ENCODE measurements at regions not wholly inside any gene's neighbourhood (a gene's known extent, or its start where the extent isn't known, plus 50 kb on each side); places are given as distances from the start of the nearest gene placed in this dataset.

DNA sequence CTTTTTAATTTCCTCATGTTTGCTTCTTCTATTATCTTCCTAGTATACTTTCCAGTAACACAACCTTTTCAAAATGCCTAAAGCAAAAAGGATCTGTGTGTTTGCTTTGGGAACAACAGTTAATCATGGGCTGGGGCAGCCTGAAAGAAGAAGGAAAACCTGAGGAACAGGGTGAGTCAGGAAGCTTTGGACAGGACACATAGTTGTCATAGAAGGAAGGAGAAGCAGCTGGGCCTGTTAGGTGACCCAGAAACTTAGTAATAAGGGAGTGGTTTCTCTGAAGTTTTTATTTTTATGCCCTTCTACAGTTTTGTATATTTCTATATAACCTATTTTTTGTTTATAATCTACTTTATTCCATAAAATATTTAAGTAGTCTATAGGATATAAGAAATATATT, 61.4 kb downstream of the CD24 start:
- no peaks in the 10 kb centered on the region for H3K27me3 ChIP-seq (ENCODE audit: low read length)
- H3K27ac ChIP-seq (ENCODE audit: low read depth, low read length): no peak overlapping the region
- H3K36me3 ChIP-seq (ENCODE audit: low read length): no peaks in the 10 kb centered on the region
- no peaks in the 10 kb centered on the region for H3F3A ChIP-seq (ENCODE audit: insufficient read depth)
- no peak overlapping the region for H3K4me3 ChIP-seq (ENCODE audit: insufficient read depth, low read length, poor library complexity, severe bottlenecking)
- H4K20me1 ChIP-seq (ENCODE audit: low read depth, low read length): no peaks in the 10 kb centered on the region
- no peaks in the 10 kb centered on the region for H3K9me3 ChIP-seq (ENCODE audit: insufficient read depth, low read length)
- H3K9ac ChIP-seq (ENCODE audit: low read length): no peak overlapping the region
- no peaks in the 10 kb centered on the region for H3K9me2 ChIP-seq (replicated peaks; ENCODE audit: insufficient read depth, low read length)
- no peaks in the 10 kb centered on the region for H3K79me2 ChIP-seq (ENCODE audit: insufficient read depth, low read length)
- TF ChIP-seq, protein P1, sequence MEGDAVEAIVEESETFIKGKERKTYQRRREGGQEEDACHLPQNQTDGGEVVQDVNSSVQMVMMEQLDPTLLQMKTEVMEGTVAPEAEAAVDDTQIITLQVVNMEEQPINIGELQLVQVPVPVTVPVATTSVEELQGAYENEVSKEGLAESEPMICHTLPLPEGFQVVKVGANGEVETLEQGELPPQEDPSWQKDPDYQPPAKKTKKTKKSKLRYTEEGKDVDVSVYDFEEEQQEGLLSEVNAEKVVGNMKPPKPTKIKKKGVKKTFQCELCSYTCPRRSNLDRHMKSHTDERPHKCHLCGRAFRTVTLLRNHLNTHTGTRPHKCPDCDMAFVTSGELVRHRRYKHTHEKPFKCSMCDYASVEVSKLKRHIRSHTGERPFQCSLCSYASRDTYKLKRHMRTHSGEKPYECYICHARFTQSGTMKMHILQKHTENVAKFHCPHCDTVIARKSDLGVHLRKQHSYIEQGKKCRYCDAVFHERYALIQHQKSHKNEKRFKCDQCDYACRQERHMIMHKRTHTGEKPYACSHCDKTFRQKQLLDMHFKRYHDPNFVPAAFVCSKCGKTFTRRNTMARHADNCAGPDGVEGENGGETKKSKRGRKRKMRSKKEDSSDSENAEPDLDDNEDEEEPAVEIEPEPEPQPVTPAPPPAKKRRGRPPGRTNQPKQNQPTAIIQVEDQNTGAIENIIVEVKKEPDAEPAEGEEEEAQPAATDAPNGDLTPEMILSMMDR (IDR thresholded peaks at IDR 0.05; ENCODE audit: insufficient read depth, low read length, poor library complexity, severe bottlenecking): no peak
- TF ChIP-seq EZH2phosphoT487 (conservative IDR thresholded peaks at IDR 0.05; ENCODE audit: low read length): no peak
- no peak overlapping the region for H2AFZ ChIP-seq (ENCODE audit: low read depth, low read length, severe bottlenecking)
- no peak overlapping the region for H3K4me2 ChIP-seq (ENCODE audit: low read depth, low read length, poor library complexity, severe bottlenecking)

DNA sequence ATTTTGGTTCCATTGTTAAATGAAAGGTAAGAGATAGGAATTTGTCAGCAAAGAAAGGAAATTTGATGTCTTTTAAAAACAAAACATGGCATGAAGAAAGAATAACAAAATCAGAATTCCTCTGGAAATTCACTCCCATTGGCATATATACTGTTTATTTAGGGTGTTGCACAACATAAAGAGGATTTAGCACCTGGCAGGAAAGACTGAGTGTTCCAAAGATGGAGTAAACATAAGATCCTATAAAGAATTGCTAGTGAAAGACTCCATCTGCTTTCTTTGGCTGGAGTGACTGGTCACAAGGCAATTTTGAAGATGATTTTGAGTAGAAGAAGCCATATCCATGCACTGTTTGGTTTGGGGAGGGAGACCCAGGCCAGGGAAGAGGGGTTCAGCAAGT, 62.4 kb downstream of the CD24 start:
- Histone ChIP-seq H3K27me3 (ENCODE audit: low read length) (no peaks in the 10 kb centered on the region), H3F3A (ENCODE audit: insufficient read depth) (no peaks in the 10 kb centered on the region), H3K79me2 (ENCODE audit: insufficient read depth, low read length) (no peaks in the 10 kb centered on the region), H3K9ac (ENCODE audit: low read length) (no peak overlapping the region), H3K27ac (ENCODE audit: low read depth, low read length) (no peak overlapping the region), H3K36me3 (ENCODE audit: low read length) (no peaks in the 10 kb centered on the region), H2AFZ (ENCODE audit: low read depth, low read length, severe bottlenecking) (no peak overlapping the region), H3K9me2 (replicated peaks; ENCODE audit: insufficient read depth, low read length) (no peaks in the 10 kb centered on the region), H4K20me1 (ENCODE audit: low read depth, low read length) (no peaks in the 10 kb centered on the region), H3K9me3 (ENCODE audit: insufficient read depth, low read length) (no peaks in the 10 kb centered on the region), H3K4me2 (ENCODE audit: low read depth, low read length, poor library complexity, severe bottlenecking) (no peak overlapping the region), H3K4me3 (ENCODE audit: insufficient read depth, low read length, poor library complexity, severe bottlenecking) (no peak overlapping the region)
- no peak for TF ChIP-seq EZH2phosphoT487 (conservative IDR thresholded peaks at IDR 0.05; ENCODE audit: low read length)
- TF ChIP-seq, protein P1 (IDR thresholded peaks at IDR 0.05; ENCODE audit: insufficient read depth, low read length, poor library complexity, severe bottlenecking): no peak

DNA sequence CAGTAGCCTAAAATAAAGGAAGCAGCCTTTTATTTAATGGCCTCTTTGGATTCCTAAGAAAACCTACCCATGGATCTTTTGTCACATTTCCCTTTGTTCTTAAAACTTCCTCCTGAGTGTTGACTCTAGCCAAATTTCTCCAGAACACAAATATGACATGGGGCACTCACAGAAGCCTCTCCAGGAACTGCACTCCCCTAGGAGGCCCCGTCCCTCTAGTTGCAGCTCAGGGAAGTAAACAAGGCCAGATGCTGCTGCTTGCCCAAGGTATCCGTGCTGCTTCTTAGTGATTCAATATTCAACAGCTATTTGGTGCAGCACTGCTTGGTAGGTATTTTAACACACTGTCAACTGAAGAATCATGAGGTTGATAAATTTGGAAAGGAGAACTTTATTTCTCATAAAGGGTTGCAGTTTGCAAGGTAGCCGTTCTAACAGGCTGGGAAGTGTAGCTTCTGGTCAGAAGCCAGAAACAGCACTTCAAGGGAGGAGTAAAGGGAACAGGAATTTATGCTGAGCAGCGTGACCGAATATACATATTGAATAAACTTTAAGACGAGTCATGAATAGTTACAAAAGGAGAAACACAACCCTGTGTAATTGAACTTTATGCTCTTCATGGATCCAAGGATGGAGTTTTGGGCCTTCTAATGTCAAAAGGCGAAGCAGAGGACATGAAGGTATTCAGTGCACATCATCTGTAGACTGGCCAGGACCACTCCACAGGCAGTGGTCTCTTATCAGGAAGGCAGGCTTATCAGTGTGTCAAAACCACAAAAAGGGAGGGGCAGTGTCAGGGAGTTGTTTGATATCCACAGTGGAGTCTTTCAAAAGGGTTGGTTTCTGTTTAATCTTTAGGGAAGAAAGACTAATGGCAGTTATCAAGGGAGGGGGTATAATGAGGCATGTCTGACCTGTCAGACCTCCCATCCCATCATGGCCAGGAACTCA, 63.3 kb downstream of the CD24 start:
- TF ChIP-seq, protein P1 (IDR thresholded peaks at IDR 0.05; ENCODE audit: insufficient read depth, low read length, poor library complexity, severe bottlenecking): no peak
- no peak for TF ChIP-seq EZH2phosphoT487 (conservative IDR thresholded peaks at IDR 0.05; ENCODE audit: low read length)
- H3K36me3 ChIP-seq (ENCODE audit: low read length): no peaks in the 10 kb centered on the region
- no peak overlapping the region for H3K4me2 ChIP-seq (ENCODE audit: low read depth, low read length, poor library complexity, severe bottlenecking)
- no peaks in the 10 kb centered on the region for H4K20me1 ChIP-seq (ENCODE audit: low read depth, low read length)
- no peaks in the 10 kb centered on the region for H3K9me2 ChIP-seq (replicated peaks; ENCODE audit: insufficient read depth, low read length)
- H3K4me3 ChIP-seq (ENCODE audit: insufficient read depth, low read length, poor library complexity, severe bottlenecking): no peak overlapping the region
- no peak overlapping the region for H3K9ac ChIP-seq (ENCODE audit: low read length)
- H3K27ac ChIP-seq (ENCODE audit: low read depth, low read length): no peak overlapping the region
- no peak overlapping the region for H2AFZ ChIP-seq (ENCODE audit: low read depth, low read length, severe bottlenecking)
- no peaks in the 10 kb centered on the region for H3K9me3 ChIP-seq (ENCODE audit: insufficient read depth, low read length)
- H3F3A ChIP-seq (ENCODE audit: insufficient read depth): no peaks in the 10 kb centered on the region
- H3K27me3 ChIP-seq (ENCODE audit: low read length): no peaks in the 10 kb centered on the region
- no peaks in the 10 kb centered on the region for H3K79me2 ChIP-seq (ENCODE audit: insufficient read depth, low read length)

All from SU-DHL-6 (cell line).